ENCODE measurements at regions not wholly inside any gene's neighbourhood (a gene's known extent, or its start where the extent isn't known, plus 50 kb on each side); places are given as distances from the start of the nearest gene placed in this dataset.
"Not testable (repeated sequence)": the region's sequence is repeated elsewhere in the genome, so short reads cannot be mapped to it uniquely, and the experiment has no call there.

DNA sequence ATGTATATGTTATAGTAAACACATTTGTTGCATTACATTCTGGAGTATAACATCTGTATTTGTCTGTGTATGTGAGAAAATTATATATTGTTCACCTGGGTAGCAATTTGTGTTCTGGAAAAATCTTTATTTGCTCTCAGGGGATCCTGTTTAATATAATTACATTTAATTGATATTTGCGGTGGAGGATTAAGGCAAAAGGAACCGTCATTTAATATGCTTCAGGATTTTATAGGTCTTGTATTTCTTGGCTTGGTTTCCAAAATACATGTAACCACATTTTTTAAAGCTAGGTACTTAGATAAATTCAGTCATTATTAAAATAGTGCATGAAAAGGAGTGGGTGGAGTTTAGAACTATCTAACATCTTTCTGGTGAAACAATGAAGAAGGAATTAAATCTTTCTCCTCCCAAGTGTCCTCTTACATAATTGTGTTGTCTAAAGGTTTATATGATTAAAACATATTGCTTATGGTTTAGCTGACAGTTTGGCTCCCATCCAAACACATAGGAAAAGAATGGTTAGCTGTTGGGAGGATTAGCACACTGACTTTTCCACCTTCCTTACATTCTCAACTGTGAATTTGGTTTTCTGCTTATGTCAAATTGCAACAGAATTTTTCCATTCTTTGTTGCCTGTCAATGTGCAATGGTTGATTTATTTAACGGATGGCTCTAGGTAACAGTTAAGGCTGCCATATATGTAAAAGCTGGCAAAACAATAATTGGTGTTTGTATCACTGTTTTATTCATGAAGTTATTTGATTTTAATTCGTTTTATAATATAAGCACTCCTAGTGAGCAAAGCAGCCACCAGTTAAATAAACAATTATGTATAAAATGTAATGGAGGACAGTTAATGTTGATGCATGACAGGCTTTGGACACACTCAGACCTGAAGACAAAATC is 250.8 kb upstream of the SFRP2 start:
- Mint-ChIP-seq H3K36me3 (ENCODE audit: insufficient read depth in 2 of 2) (no peaks in the 10 kb centered on the region), H3K27ac (no peak overlapping the region), H3K4me1 (ENCODE audit: low read depth) (no peaks in the 10 kb centered on the region), H3K4me3 (no peak overlapping the region), H3K27me3 (ENCODE audit: low read depth) (peaks cover 31% of the 10 kb centered on the region), H3K9me3 (no peaks in the 10 kb centered on the region)
- DNase-seq (no peak), ATAC-seq (replicated peaks in 1 of 2) (no peak)

DNA sequence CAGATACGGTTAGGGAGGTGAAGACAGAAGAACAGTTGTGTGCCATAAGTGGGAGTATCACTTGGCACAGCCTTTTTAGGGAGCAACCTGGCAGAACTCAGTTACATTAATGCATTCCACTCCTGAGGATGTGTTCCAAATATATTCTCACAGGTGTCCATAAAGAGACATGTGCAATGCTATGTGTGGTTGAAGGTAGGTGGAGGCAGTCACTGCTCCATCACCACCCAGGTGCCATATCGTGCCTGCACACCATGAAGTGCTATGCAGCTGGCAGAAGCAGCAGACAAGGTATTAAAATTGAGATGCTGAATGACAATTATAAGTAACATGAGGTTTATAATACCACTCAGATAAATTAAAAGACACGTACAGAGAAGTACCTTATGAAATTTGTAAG is 248.0 kb upstream of the SFRP2 start:
- H3K36me3 Mint-ChIP-seq (ENCODE audit: insufficient read depth in 2 of 2) = peaks cover 0 to 3% of the 10 kb centered on the region in 2 donors
- H3K4me3 Mint-ChIP-seq = no peak overlapping the region
- peaks cover 31% of the 10 kb centered on the region for H3K27me3 Mint-ChIP-seq (ENCODE audit: low read depth)
- ATAC-seq (replicated peaks in 1 of 2) = no peak
- peaks cover 0 to 3% of the 10 kb centered on the region in 2 donors for H3K9me3 Mint-ChIP-seq
- no peaks in the 10 kb centered on the region for H3K4me1 Mint-ChIP-seq (ENCODE audit: low read depth)
- DNase-seq = no peak
- no peak overlapping the region for H3K27ac Mint-ChIP-seq

DNA sequence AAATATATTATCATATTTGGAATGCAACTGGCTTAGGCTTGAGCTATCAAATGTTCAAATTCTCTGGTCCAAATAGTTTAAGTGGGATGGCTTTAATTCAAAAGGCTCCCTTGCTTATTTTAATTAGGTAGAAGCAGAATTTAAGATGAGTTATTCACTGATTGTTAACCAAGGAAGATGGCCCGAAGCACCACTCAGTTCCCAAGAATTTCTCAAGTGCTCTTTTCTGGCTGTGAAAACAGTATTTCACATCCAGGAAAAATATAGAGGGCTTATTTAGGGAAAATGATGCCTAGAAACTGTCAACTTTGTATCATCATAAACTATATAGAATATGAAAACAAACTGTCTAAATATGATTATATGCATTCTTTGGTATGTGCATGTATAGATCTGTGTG is 246.5 kb upstream of the SFRP2 start:
- no peak overlapping the region for H3K4me3 Mint-ChIP-seq
- peaks cover 0 to 3% of the 10 kb centered on the region in 2 donors for H3K9me3 Mint-ChIP-seq
- DNase-seq (no peak), ATAC-seq (replicated peaks in 1 of 2) (no peak)
- peaks cover 0 to 3% of the 10 kb centered on the region in 2 donors for H3K36me3 Mint-ChIP-seq (ENCODE audit: insufficient read depth in 2 of 2)
- H3K27ac Mint-ChIP-seq = no peak overlapping the region
- no peaks in the 10 kb centered on the region for H3K4me1 Mint-ChIP-seq (ENCODE audit: low read depth)
- peaks cover 17% of the 10 kb centered on the region for H3K27me3 Mint-ChIP-seq (ENCODE audit: low read depth)

DNA sequence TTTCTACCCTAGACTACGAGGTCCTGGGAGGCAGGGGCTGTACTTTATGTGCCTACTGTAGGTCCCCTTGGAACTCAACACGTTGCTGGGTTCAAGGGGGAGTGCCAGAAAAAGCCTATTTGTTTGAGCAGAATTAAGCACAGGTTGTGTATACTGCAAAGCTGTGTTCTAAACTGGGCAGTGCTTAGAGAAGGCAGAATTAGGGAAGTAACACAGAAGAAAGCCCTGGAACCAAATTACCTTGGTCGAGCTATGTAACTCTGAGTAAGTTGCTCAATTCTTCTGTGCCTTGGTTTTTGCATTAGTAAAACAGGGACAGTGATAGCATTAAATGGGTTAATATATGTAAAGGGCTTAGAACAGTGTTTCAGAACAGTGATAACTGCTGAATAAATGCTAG is 245.0 kb upstream of the SFRP2 start:
- Mint-ChIP-seq H3K27me3 (ENCODE audit: low read depth) (peaks cover 17% of the 10 kb centered on the region), H3K4me3 (no peak overlapping the region), H3K9me3 (peaks cover 0 to 3% of the 10 kb centered on the region in 2 donors), H3K27ac (no peak overlapping the region), H3K36me3 (ENCODE audit: insufficient read depth in 2 of 2) (peaks cover 0 to 3% of the 10 kb centered on the region in 2 donors), H3K4me1 (ENCODE audit: low read depth) (no peaks in the 10 kb centered on the region)
- DNase-seq (no peak), ATAC-seq (replicated peaks in 1 of 2) (no peak)

DNA sequence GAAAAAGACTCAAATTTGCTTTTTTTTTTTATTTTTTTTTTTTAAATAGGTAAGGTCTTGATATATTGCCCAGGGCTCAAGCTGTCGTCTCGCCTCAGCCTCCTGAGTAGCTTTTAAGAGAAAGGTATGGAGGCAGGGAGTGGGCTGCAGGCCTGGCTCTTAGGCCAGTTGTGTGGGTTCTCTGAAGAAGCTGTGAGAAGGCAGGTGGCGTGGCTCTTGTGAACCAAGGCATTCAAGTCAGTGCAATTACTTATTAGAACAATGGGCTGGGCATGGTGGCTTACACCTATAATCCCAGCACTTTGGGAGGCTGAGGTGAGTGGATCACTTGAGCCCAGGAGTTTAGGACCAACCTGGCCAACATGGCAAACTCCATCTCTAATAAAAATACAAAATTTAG is 244.0 kb upstream of the SFRP2 start:
- Mint-ChIP-seq H3K36me3 (ENCODE audit: insufficient read depth in 2 of 2) (peaks cover 0 to 3% of the 10 kb centered on the region in 2 donors), H3K27me3 (ENCODE audit: low read depth) (peaks cover 22% of the 10 kb centered on the region), H3K4me1 (ENCODE audit: low read depth) (no peaks in the 10 kb centered on the region), H3K27ac (no peak overlapping the region), H3K4me3 (no peak overlapping the region), H3K9me3 (peaks cover 0 to 3% of the 10 kb centered on the region in 2 donors)
- DNase-seq (no peak), ATAC-seq (replicated peaks in 1 of 2) (no peak)

DNA sequence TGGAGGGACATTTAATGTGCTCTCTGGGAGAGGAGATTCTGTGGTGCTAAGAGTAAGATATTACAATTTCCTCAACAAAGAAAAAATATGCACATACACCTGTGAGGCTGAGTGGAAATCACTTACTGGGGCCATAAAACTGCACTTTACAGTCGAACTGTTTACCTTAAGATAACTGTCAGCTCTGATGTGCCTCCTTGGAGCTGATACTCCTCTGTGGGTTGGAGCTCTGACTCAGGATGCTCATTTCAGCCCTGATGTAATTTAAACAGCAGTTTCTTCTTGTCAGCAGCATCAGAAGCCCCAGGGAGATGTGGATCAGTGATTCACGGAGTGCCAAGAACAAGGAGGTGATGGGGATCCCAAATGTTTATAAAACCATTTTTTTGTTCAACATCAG is 241.9 kb upstream of the SFRP2 start:
- Mint-ChIP-seq H3K27me3 (ENCODE audit: low read depth) (peaks cover 34% of the 10 kb centered on the region), H3K27ac (no peak overlapping the region), H3K9me3 (peaks cover 0 to 3% of the 10 kb centered on the region in 2 donors), H3K4me3 (no peak overlapping the region), H3K4me1 (ENCODE audit: low read depth) (no peaks in the 10 kb centered on the region), H3K36me3 (ENCODE audit: insufficient read depth in 2 of 2) (peaks cover 0 to 3% of the 10 kb centered on the region in 2 donors)
- ATAC-seq (replicated peaks in 1 of 2) (no peak), DNase-seq (no peak)

DNA sequence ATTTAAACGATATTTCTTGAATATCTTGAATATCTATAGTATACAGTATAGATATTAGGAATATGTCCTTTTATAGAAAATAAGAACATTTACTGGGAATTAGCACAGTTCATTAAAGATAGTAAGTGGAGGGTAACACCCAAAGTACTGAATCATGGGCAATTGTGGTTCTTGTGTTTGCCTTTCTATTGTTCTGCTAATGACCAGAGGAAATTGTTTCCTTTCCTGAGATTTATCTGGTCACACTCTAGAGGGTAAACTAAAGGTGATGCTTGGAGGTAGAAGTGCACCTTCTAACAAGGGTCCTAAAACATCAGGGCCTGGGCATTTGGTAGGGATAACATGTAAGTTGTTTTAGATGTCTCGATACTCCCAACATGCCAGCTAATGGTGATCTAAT is 241.3 kb upstream of the SFRP2 start:
- ATAC-seq (replicated peaks in 1 of 2) (no peak), DNase-seq (no peak)
- H3K27ac Mint-ChIP-seq = no peak overlapping the region
- no peaks in the 10 kb centered on the region for H3K4me1 Mint-ChIP-seq (ENCODE audit: low read depth)
- peaks cover 0 to 3% of the 10 kb centered on the region in 2 donors for H3K9me3 Mint-ChIP-seq
- H3K4me3 Mint-ChIP-seq = no peak overlapping the region
- H3K27me3 Mint-ChIP-seq (ENCODE audit: low read depth) = peaks cover 40% of the 10 kb centered on the region
- H3K36me3 Mint-ChIP-seq (ENCODE audit: insufficient read depth in 2 of 2) = peaks cover 0 to 3% of the 10 kb centered on the region in 2 donors

DNA sequence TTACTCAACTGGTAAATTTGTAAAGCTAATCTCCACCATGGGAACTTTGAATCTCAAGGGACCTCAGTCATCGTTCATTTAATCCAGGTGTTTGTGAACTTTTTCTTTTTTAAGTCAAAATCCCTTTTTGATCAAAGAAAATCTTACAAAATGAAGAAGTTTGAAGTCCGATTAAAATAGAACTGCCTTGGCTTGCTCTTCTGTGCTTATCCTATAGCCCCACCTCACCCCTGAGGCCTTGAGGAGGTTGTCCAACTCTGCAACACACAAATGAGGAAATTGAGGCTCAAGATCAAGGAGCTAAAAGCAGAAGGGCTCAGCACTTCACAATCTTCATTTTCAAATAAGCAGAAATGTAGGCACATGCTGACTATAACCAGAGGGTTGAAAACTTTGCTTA is 240.3 kb upstream of the SFRP2 start:
- peaks cover 0 to 3% of the 10 kb centered on the region in 2 donors for H3K9me3 Mint-ChIP-seq
- ATAC-seq (replicated peaks in 1 of 2) (no peak), DNase-seq (no peak)
- H3K27ac Mint-ChIP-seq = no peak overlapping the region
- H3K4me3 Mint-ChIP-seq = no peak overlapping the region
- H3K36me3 Mint-ChIP-seq (ENCODE audit: insufficient read depth in 2 of 2) = peaks cover 0 to 3% of the 10 kb centered on the region in 2 donors
- H3K4me1 Mint-ChIP-seq (ENCODE audit: low read depth) = no peaks in the 10 kb centered on the region
- peaks cover 43% of the 10 kb centered on the region for H3K27me3 Mint-ChIP-seq (ENCODE audit: low read depth)

DNA sequence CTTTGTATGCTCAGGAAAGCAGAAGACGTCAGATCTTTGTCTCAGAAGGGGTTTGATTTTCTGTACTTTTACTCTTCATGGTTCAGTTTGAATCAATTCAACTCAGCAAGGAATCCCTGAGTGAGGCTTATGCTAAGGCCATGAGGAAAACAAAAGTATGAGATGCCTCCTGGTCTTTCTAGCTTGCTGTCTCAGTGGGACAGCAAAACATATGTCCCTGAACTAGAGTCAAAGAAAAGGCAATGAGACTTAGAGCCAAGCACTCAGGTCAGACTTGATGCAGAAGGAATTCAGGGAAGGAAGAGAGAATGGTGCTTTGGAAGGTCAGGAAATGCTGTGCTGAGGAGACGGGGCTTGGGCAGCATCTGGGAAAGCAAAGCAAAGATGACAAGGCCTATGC is 236.2 kb upstream of the SFRP2 start:
- DNase-seq (no peak), ATAC-seq (replicated peaks in 1 of 2) (no peak)
- Mint-ChIP-seq H3K4me1 (ENCODE audit: low read depth) (no peaks in the 10 kb centered on the region), H3K36me3 (ENCODE audit: insufficient read depth in 2 of 2) (no peaks in the 10 kb centered on the region), H3K27ac (no peak overlapping the region), H3K27me3 (ENCODE audit: low read depth) (peaks cover 42% of the 10 kb centered on the region), H3K4me3 (no peak overlapping the region), H3K9me3 (no peaks in the 10 kb centered on the region)

DNA sequence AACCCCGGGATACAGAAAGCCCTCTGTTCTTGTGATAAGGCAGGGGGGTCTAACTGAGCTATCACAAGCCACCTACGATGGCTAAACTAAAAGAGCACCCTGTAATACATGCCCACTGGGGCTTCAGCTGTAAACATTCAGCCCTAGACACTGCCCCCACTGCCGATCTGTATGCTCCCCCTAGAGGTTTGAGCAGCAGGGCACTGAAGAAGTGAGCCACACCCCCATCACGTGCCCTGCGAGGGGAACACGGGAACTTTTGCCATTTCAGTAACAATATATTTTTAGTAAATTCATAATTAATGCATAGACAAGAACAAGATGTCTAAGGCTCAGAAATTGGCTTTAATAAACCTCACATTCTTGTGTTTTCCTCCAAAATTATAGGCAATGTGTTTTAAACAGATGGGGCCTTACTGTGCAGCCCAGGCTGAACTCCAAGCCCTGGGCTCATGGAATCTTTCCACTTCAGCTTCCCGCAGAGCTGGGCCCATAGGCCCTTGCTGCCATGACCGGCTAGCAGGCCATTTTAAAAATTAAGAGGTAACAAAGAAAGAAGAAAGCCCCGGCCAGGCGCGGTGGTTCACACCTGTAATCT is 235.3 kb upstream of the SFRP2 start:
- no peaks in the 10 kb centered on the region for H3K36me3 Mint-ChIP-seq (ENCODE audit: insufficient read depth in 2 of 2)

DNA sequence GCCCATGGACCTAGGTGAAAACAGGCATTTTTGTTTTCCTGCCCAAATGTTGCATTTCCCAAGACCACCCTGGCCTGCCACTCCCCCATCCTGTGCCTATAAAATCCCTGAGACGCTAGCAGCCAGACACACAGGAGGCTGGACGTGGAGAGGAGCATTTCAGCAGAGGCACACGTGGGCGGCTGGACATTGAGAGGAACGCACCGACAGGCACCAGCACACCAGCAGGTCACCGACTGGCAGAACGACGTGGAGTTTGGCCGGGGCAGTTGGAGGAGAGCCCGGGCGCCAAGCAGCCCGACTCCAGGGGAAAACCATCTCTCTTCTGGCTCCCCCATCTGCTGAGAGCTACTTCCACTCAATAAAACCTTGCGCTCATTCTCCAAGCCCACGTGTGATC is 234.8 kb upstream of the SFRP2 start:
- not testable (repeated sequence) for H3K36me3 Mint-ChIP-seq (ENCODE audit: insufficient read depth in 2 of 2); H3K4me3 Mint-ChIP-seq; H3K27ac Mint-ChIP-seq; H3K4me1 Mint-ChIP-seq (ENCODE audit: low read depth); ATAC-seq (replicated peaks in 1 of 2); DNase-seq; H3K9me3 Mint-ChIP-seq
- peaks cover 50% of the 10 kb centered on the region for H3K27me3 Mint-ChIP-seq (ENCODE audit: low read depth)

More for the DNA sequence above, 235.3 kb upstream of the SFRP2 start:
- ATAC-seq (replicated peaks in 1 of 2) (no peak), DNase-seq (peak; percentile 2 to 4)
- H3K4me1 Mint-ChIP-seq (ENCODE audit: low read depth) = no peaks in the 10 kb centered on the region
- H3K4me3 Mint-ChIP-seq = no peak overlapping the region
- peaks cover 50% of the 10 kb centered on the region for H3K27me3 Mint-ChIP-seq (ENCODE audit: low read depth)
- H3K27ac Mint-ChIP-seq = no peak overlapping the region
- H3K9me3 Mint-ChIP-seq = no peaks in the 10 kb centered on the region

DNA sequence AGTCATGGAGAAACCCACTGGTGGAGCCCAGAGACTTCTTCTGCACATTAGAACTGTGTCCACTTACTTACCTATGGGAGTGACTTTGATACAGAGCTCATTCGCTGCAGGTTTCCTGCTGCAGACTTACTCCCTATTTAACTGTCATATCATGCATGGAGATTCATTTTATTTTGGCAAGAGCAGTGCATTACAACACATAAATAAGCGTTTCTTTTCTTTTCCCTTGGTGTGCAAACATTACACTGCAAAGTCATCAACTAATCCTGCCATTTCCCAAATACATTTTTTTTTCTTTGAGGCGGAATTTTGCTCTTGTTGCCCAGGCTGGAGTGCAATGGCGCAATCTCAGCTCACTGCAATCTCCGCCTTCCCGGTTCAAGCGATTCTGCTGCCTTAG is 230.9 kb upstream of the SFRP2 start:
- Mint-ChIP-seq H3K27ac (no peak overlapping the region), H3K27me3 (ENCODE audit: low read depth) (peaks cover 22% of the 10 kb centered on the region), H3K4me1 (ENCODE audit: low read depth) (no peaks in the 10 kb centered on the region), H3K9me3 (no peaks in the 10 kb centered on the region), H3K36me3 (ENCODE audit: insufficient read depth in 2 of 2) (no peaks in the 10 kb centered on the region), H3K4me3 (no peak overlapping the region)
- ATAC-seq (replicated peaks in 1 of 2) = no peak
- no peak for DNase-seq

DNA sequence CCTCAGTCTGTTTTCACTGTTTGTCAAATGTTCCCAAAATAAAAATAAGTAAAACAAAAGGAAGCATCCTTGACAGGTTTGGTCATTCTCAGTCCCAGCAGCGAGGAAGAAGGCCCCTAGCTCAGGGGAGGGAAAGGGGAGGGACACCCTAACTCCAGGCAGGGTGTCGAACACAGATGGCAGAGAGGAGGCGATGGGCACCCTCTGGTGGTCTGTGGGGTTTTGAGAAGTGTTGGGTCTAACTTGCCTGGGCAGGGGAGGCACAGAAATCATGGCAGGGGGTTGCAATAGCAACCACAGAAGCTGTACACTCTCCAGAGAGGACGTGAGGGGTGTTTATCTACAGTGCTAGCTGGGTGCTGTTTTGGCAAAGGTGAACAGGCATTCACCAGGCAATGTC is 229.8 kb upstream of the SFRP2 start:
- peaks cover 20% of the 10 kb centered on the region for H3K27me3 Mint-ChIP-seq (ENCODE audit: low read depth)
- no peaks in the 10 kb centered on the region for H3K4me1 Mint-ChIP-seq (ENCODE audit: low read depth)
- ATAC-seq (replicated peaks in 1 of 2) = peak in 1 of 2 donors; percentile 61
- H3K27ac Mint-ChIP-seq = no peak overlapping the region
- peak; percentile 31 to 39 for DNase-seq
- no peak overlapping the region for H3K4me3 Mint-ChIP-seq
- no peaks in the 10 kb centered on the region for H3K36me3 Mint-ChIP-seq (ENCODE audit: insufficient read depth in 2 of 2)
- H3K9me3 Mint-ChIP-seq = no peaks in the 10 kb centered on the region
